Stimulated activated effector memory CD8-positive, alpha-beta T cell treated with anti-CD3 and anti-CD28 coated beads, Interleukin-12 subunit alpha, Interleukin-12 subunit beta, amount 100 ng/mL, for 72 hours (primary cell): ENCODE measurements at regions not wholly inside any gene's neighbourhood (a gene's known extent, or its start where the extent isn't known, plus 50 kb on each side); places are given as distances from the start of the nearest gene placed in this dataset.

Experiments
- ATAC-seq: fragments of 150-1000 bp; cut with Tn5 transposase; 2 replicates; pipeline ENCODE4 v1.10.0; 2021
- DNase-seq, 2 donors: peaks; one replicate each; pipeline ENCODE4 v3.0.0; 2021 to 2022; ENCODE audit warnings: low spot score in 2 of 2
- H3K27ac Mint-ChIP-seq: one replicate; pipeline ENCODE4 v1.8.0; 2022; ENCODE audit warnings: mild to moderate bottlenecking, mixed read lengths
- H3K36me3 Mint-ChIP-seq: one replicate; pipeline ENCODE4 v1.8.0; 2022; ENCODE audit warnings: mild to moderate bottlenecking, mixed read lengths
- H3K4me1 Mint-ChIP-seq: one replicate; pipeline ENCODE4 v1.8.0; 2022; ENCODE audit warnings: mixed read lengths
- H3K4me3 Mint-ChIP-seq: one replicate; pipeline ENCODE4 v1.8.0; 2022; ENCODE audit warnings: mild to moderate bottlenecking, mixed read lengths
- H3K9me3 Mint-ChIP-seq: one replicate; pipeline ENCODE4 v1.8.0; 2022; ENCODE audit warnings: mixed read lengths

DNA sequence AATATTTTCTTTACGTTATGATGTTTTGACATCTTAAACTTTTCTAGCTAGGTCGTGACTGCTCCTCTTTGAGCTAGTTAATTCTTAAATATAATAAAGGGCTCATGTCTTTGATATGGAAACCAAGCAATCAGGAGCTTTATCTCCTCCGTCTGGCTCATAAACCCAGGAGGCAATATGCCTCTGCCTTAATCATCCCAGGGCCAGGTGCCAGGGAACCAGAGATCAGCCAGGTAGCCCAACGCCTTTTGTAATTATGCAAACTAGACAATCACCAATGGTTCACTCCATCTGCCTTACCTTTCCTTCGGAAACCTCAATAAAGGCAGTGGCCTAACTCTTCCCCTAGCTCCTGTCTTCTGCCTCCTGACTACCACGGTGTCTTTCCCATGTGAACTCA, 213.7 kb downstream of the KCNJ3 start:
- Mint-ChIP-seq H3K27ac (no peak overlapping the region), H3K36me3 (no peaks in the 10 kb centered on the region), H3K4me1 (no peaks in the 10 kb centered on the region), H3K4me3 (no peak overlapping the region), H3K9me3 (peaks cover 11% of the 10 kb centered on the region)
- DNase-seq (no peak), ATAC-seq (no peak)

DNA sequence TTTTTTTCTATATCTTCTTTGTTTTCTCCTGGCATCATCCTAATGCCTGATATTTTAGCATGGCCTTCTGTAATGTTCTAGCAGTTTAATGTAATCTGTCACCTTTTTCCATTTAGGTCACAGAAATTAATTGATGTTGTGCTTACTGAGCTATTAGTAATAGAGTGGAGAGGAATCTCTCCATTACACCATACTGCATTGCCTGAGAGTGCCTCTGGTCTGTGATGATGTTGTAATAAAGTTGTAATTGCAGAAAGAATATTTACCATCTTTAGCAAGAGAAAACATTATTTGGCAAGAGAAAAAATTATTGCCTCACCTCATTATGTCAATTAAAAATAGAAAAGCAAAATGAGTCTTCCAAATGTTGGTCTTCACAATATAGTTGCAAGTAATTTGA, 213.2 kb downstream of the KCNJ3 start:
- Mint-ChIP-seq H3K9me3 (peaks cover 11% of the 10 kb centered on the region), H3K27ac (no peak overlapping the region), H3K4me1 (no peaks in the 10 kb centered on the region), H3K4me3 (no peak overlapping the region), H3K36me3 (no peaks in the 10 kb centered on the region)
- ATAC-seq (no peak), DNase-seq (no peak)

DNA sequence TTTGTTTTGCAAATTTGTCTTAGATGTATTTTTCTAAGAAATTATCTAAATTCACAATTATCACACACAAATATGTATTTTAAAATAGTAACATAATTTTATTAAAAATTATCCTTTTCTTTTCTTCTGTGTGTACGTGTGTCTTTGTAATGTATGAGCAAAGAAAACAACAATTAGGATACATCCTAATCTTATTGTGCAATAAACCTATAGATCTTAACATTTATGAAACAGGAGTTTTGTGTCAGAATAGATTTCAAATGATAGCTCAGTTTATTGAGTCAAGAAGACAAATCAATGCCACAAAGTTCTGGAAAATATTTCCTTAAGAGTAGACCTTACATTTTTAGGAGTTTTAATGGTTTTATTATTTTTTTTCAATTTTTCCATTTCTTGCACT, 212.2 kb downstream of the KCNJ3 start:
- no peak for ATAC-seq
- Mint-ChIP-seq H3K9me3 (peaks cover 11% of the 10 kb centered on the region), H3K36me3 (no peaks in the 10 kb centered on the region), H3K4me1 (no peaks in the 10 kb centered on the region), H3K4me3 (no peak overlapping the region), H3K27ac (no peak overlapping the region)
- no peak for DNase-seq

DNA sequence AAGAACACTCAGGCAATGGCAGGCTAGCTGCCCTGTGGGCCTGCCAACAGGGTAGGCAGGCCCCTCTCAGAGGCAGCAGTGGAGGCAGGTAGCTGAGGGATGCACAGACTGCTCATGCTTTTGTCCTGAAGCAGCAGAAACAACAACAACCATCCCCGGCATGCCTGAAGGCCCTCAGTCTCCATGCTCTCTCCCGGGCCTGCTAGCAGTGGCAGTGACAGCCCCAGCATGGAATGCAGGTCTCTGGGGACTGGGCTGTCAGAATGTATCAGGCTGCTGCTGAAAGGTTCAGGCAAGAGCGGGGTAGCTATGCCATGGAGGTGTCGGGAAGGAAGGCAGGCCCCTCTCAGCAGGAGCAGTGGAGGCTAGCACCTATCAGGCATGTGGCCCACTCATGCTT, 209.8 kb downstream of the KCNJ3 start:
- Mint-ChIP-seq H3K36me3 (no peaks in the 10 kb centered on the region), H3K9me3 (peaks cover 14% of the 10 kb centered on the region), H3K4me1 (no peaks in the 10 kb centered on the region), H3K27ac (no peak overlapping the region), H3K4me3 (no peak overlapping the region)
- no peak for DNase-seq
- ATAC-seq: peak; percentile 36
